ENCODE measurements at regions not wholly inside any gene's neighbourhood (a gene's known extent, or its start where the extent isn't known, plus 50 kb on each side); places are given as distances from the start of the nearest gene placed in this dataset.

DNA sequence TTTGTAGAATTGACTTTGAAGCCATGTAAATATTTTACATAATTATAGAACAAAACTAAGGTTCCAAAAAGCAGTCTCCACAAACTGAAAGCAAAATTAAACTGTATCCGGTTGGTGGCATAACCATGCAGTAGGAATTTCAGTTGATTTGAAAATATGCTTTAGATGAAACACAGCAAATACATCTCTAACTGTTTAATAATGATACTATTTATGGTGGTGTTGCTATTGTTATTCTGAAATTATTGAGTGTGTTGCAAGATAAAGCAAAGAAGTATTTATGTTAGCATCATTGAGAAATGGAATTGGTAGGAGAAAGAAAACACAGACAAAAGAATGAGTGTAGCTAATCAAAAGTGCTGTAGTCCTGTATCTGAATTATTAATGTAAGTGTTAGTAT is 73.8 kb upstream of the MTHFD1L start:
- Histone ChIP-seq H3K27ac (ENCODE audit: poor library complexity, severe bottlenecking) (no peak overlapping the region), H3K36me3 (ENCODE audit: low read depth) (no peaks in the 10 kb centered on the region), H3K9me3 (ENCODE audit: severe bottlenecking) (no peaks in the 10 kb centered on the region), H3K4me1 (ENCODE audit: insufficient read depth, poor library complexity, severe bottlenecking) (no peaks in the 10 kb centered on the region), H3K4me3 (ENCODE audit: severe bottlenecking) (no peak overlapping the region), H3K27me3 (ENCODE audit: insufficient read depth, poor library complexity, severe bottlenecking) (no peaks in the 10 kb centered on the region)
- TF ChIP-seq, protein P1, sequence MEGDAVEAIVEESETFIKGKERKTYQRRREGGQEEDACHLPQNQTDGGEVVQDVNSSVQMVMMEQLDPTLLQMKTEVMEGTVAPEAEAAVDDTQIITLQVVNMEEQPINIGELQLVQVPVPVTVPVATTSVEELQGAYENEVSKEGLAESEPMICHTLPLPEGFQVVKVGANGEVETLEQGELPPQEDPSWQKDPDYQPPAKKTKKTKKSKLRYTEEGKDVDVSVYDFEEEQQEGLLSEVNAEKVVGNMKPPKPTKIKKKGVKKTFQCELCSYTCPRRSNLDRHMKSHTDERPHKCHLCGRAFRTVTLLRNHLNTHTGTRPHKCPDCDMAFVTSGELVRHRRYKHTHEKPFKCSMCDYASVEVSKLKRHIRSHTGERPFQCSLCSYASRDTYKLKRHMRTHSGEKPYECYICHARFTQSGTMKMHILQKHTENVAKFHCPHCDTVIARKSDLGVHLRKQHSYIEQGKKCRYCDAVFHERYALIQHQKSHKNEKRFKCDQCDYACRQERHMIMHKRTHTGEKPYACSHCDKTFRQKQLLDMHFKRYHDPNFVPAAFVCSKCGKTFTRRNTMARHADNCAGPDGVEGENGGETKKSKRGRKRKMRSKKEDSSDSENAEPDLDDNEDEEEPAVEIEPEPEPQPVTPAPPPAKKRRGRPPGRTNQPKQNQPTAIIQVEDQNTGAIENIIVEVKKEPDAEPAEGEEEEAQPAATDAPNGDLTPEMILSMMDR (IDR thresholded peaks at IDR 0.05; ENCODE audit: poor library complexity, severe bottlenecking), result no peak
- DNase-seq (ENCODE audit: low spot score) (no peak), ATAC-seq (ENCODE audit: low read depth) (no peak)

DNA sequence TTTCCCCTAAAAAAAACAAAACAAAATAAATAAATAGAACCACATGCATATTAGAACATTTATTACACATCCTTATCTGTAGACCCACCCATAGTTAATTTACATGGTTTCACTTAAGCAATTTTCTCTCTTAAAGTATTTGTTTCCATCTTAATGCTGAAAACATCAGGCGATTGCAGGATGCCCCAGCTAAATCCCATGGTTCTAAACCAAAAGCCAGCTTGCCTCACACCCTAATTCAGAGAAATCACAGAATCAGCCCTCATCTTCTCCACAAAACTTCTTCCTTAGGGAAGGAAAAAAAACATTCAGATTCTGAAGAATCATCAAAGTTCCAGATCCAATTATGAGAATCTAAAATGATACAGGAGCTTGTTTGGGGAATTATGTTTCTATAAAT is 67.6 kb upstream of the MTHFD1L start:
- DNase-seq (ENCODE audit: low spot score), result no peak
- Histone ChIP-seq H3K9me3 (ENCODE audit: severe bottlenecking) (no peaks in the 10 kb centered on the region), H3K4me3 (ENCODE audit: severe bottlenecking) (no peak overlapping the region), H3K4me1 (ENCODE audit: insufficient read depth, poor library complexity, severe bottlenecking) (no peaks in the 10 kb centered on the region), H3K27ac (ENCODE audit: poor library complexity, severe bottlenecking) (no peak overlapping the region), H3K36me3 (ENCODE audit: low read depth) (no peaks in the 10 kb centered on the region), H3K27me3 (ENCODE audit: insufficient read depth, poor library complexity, severe bottlenecking) (no peaks in the 10 kb centered on the region)
- TF ChIP-seq, protein P1 (IDR thresholded peaks at IDR 0.05; ENCODE audit: poor library complexity, severe bottlenecking), result no peak
- no peak for ATAC-seq (ENCODE audit: low read depth)

- DNase-seq (ENCODE audit: low spot score) (no peak), ATAC-seq (ENCODE audit: low read depth) (no peak)
- H3K27ac ChIP-seq (ENCODE audit: poor library complexity, severe bottlenecking), result no peak overlapping the region
- H3K27me3 ChIP-seq (ENCODE audit: insufficient read depth, poor library complexity, severe bottlenecking), result no peaks in the 10 kb centered on the region
- no peaks in the 10 kb centered on the region for H3K36me3 ChIP-seq (ENCODE audit: low read depth)
- no peak overlapping the region for H3K4me3 ChIP-seq (ENCODE audit: severe bottlenecking)
- H3K4me1 ChIP-seq (ENCODE audit: insufficient read depth, poor library complexity, severe bottlenecking), result no peaks in the 10 kb centered on the region
- no peaks in the 10 kb centered on the region for H3K9me3 ChIP-seq (ENCODE audit: severe bottlenecking)
- TF ChIP-seq, protein P1 (IDR thresholded peaks at IDR 0.05; ENCODE audit: poor library complexity, severe bottlenecking), result no peak
These were observed 66.2 kb upstream of the MTHFD1L start for GRCh38 chr6:150799276-150799805.

DNA sequence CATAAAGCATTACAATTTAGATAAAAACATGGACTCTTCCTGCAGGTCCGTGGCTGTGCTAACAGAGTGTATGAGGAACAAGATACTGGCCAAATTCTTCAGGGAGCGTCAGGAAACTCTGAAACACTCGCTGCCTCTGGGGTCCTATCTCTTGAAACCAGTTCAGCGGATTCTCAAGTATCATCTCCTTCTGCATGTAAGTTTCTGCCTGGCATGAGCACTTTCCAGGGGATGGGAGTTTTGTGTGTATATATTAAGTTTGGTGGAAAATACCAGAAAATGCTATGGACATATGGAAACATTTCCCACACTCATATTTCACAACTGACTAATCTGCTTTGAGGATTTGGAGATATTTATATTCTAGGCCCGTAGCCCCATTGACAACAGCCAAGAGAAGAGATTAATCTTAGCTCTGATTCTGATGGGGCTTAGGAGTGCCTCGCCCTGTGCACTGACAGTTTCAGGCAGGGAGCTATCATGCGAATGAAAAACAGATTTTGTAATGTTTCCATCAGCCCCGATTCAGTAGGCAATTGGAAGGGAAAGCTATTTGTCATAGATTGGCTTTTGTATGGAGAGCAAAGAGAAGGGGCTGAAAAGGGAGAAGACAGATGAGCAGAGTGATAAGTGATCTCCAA is 64.7 kb upstream of the MTHFD1L start:
- no peaks in the 10 kb centered on the region for H3K36me3 ChIP-seq (ENCODE audit: low read depth)
- H3K4me3 ChIP-seq (ENCODE audit: severe bottlenecking), result no peak overlapping the region
- TF ChIP-seq, protein P1 (IDR thresholded peaks at IDR 0.05; ENCODE audit: poor library complexity, severe bottlenecking), result no peak
- no peaks in the 10 kb centered on the region for H3K27me3 ChIP-seq (ENCODE audit: insufficient read depth, poor library complexity, severe bottlenecking)
- H3K27ac ChIP-seq (ENCODE audit: poor library complexity, severe bottlenecking), result no peak overlapping the region
- ATAC-seq (ENCODE audit: low read depth) (no peak), DNase-seq (ENCODE audit: low spot score) (no peak)
- H3K9me3 ChIP-seq (ENCODE audit: severe bottlenecking), result no peaks in the 10 kb centered on the region
- H3K4me1 ChIP-seq (ENCODE audit: insufficient read depth, poor library complexity, severe bottlenecking), result no peaks in the 10 kb centered on the region

- ATAC-seq (ENCODE audit: low read depth), result peak; percentile 73; the same call in 2 of the 3 replicates
These were observed 58.7 kb upstream of the MTHFD1L start for GRCh38 chr6:150806790-150807189.

More at GRCh38 chr6:150806790-150807189, 58.7 kb upstream of the MTHFD1L start:
- no peak overlapping the region for H3K27ac ChIP-seq (ENCODE audit: poor library complexity, severe bottlenecking)
- no peaks in the 10 kb centered on the region for H3K27me3 ChIP-seq (ENCODE audit: insufficient read depth, poor library complexity, severe bottlenecking)
- H3K36me3 ChIP-seq (ENCODE audit: low read depth), result no peaks in the 10 kb centered on the region
- no peak overlapping the region for H3K4me3 ChIP-seq (ENCODE audit: severe bottlenecking)
- DNase-seq (ENCODE audit: low spot score), result no peak
- TF ChIP-seq, protein P1 (IDR thresholded peaks at IDR 0.05; ENCODE audit: poor library complexity, severe bottlenecking), result no peak
- H3K4me1 ChIP-seq (ENCODE audit: insufficient read depth, poor library complexity, severe bottlenecking), result no peaks in the 10 kb centered on the region
- no peaks in the 10 kb centered on the region for H3K9me3 ChIP-seq (ENCODE audit: severe bottlenecking)
